Uterus (tissue), 3 donors: ENCODE measurements at regions not wholly inside any gene's neighbourhood (a gene's known extent, or its start where the extent isn't known, plus 50 kb on each side); places are given as distances from the start of the nearest gene placed in this dataset.
A peak's percentile ranks its signal among the peaks of the same experiment; 100 is the strongest.
"Not testable (repeated sequence)": the region's sequence is repeated elsewhere in the genome, so short reads cannot be mapped to it uniquely, and the experiment has no call there.

Source experiments
- DNase-seq, 2 donors: peaks; one replicate each; pipeline ENCODE4 v3.0.0-alpha.2; 2019 to 2020
- H3K27ac ChIP-seq, 2 donors: fragments of 200-600 bp; sonication (generic); 1 replicate in 1 of 2; 2 replicates in 1 of 2; pipeline ENCODE4 v1.5.1; 2016 to 2018
- H3K27me3 ChIP-seq, 2 donors: fragments of 200-600 bp; sonication (generic); one replicate each; pipeline ENCODE4 v1.5.1; 2018 to 2019; ENCODE audit warnings: control low read depth in 1 of 2
- H3K36me3 ChIP-seq, 2 donors: fragments of 200-600 bp; sonication (generic); one replicate each; pipeline ENCODE4 v1.5.1; 2019; ENCODE audit warnings: control low read depth in 1 of 2
- H3K4me1 ChIP-seq, 2 donors: fragments of 200-600 bp; sonication (generic); one replicate each; pipeline ENCODE4 v1.5.1; 2018 to 2019; ENCODE audit warnings: control low read depth in 1 of 2
- H3K4me3 ChIP-seq, 2 donors: fragments of 200-600 bp; sonication (generic); 1 replicate in 1 of 2; 2 replicates in 1 of 2; pipeline ENCODE4 v1.5.1; 2018 to 2019; ENCODE audit warnings: mild to moderate bottlenecking in 1 of 2
- H3K9me3 ChIP-seq, 2 donors: fragments of 200-600 bp; sonication (generic); one replicate each; pipeline ENCODE4 v1.5.1; 2019; ENCODE audit warnings: control low read depth in 1 of 2
- POLR2A ChIP-seq, 2 donors: fragments of 450-650 bp; IDR thresholded peaks; one replicate each; pipeline ENCODE4 v1.6.1; 2016; ENCODE audit warnings: antibody characterized with exemption in 2 of 2, mild to moderate bottlenecking in 1 of 2, moderate library complexity in 1 of 2
- intact Hi-C: fragments of 100-400 bp; cut with DNase I; formaldehyde crosslinking; loops from one replicate; pipeline ENCODE4 v1.15.1; 2023; ENCODE audit warnings: low total_unique reads
- TF ChIP-seq, protein P1 (sequence below), 4 experiments: fragments of 200-600 bp in 2 of 4; fragments of 450-650 bp in 2 of 4; sonication (generic) in 2 of 4; IDR thresholded peaks; one replicate each; pipeline ENCODE4 v1.5.1; 2016 to 2019; ENCODE audit warnings: antibody characterized with exemption in 4 of 4, mild to moderate bottlenecking in 2 of 4, moderate library complexity in 1 of 4
- donor health status: DM: yes; HTN: yes; CAD: no.

GRCh38 chr7:67371429-67372305, 375.0 kb downstream of the TYW1 start:
- Histone ChIP-seq H3K4me1 (no peaks in the 10 kb centered on the region), H3K4me3 (no peak overlapping the region), H3K27me3 (peaks cover 0 to 11% of the 10 kb centered on the region in 2 donors), H3K36me3 (no peaks in the 10 kb centered on the region), H3K9me3 (no peaks in the 10 kb centered on the region), H3K27ac (no peak overlapping the region)
- peak; percentile 27 to 36 for DNase-seq
- TF ChIP-seq, protein P1, sequence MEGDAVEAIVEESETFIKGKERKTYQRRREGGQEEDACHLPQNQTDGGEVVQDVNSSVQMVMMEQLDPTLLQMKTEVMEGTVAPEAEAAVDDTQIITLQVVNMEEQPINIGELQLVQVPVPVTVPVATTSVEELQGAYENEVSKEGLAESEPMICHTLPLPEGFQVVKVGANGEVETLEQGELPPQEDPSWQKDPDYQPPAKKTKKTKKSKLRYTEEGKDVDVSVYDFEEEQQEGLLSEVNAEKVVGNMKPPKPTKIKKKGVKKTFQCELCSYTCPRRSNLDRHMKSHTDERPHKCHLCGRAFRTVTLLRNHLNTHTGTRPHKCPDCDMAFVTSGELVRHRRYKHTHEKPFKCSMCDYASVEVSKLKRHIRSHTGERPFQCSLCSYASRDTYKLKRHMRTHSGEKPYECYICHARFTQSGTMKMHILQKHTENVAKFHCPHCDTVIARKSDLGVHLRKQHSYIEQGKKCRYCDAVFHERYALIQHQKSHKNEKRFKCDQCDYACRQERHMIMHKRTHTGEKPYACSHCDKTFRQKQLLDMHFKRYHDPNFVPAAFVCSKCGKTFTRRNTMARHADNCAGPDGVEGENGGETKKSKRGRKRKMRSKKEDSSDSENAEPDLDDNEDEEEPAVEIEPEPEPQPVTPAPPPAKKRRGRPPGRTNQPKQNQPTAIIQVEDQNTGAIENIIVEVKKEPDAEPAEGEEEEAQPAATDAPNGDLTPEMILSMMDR (IDR thresholded peaks at IDR 0.05): peak; percentile 64 to 76 (median 72)
- no peak for TF ChIP-seq POLR2A (IDR thresholded peaks at IDR 0.05)
- intact Hi-C loops: no loop called here

DNA sequence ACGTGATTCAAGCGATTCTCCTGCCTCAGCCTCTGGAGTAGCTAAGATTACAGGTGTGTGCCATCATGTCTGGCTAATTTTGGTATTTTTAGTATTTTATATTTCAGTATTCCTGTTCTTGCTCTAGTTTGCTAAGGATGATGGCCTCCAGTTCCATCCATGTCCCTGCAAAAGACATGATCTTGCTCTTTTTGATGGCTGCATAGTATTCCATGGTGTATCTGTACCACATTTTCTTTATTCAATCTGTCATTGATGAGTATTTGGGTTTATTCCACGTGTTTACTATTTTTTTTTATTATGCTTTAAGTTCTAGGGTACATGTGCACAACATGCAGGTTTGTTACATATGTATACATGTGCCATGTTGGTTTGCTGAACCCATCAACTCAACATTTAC, 376.8 kb downstream of the TYW1 start:
- H3K4me3 ChIP-seq, intact Hi-C loops, H3K9me3 ChIP-seq: not testable (repeated sequence)

DNA sequence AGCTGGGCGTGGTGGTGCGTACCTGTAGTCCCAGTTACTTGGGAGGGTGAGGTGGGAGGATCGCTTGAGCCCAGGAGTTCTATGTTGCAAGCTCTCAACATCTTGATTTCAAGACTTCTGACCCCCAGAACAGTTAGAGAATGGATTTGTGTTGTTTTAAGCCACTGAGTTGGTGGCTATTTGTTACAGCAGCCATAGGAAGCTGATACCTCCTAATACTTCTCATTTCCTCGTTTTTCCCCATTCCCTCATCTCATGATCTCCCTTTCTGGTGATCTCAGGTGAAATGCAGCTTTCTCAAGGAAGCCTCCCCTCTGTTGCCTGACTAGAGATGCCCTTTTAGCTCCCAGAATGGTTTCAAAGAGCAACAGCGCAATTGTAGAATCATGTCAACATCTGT, 378.8 kb downstream of the TYW1 start:
- DNase-seq: no peak
- no peaks in the 10 kb centered on the region for H3K9me3 ChIP-seq
- no peaks in the 10 kb centered on the region for H3K36me3 ChIP-seq
- intact Hi-C loops: no loop called here
- no peaks in the 10 kb centered on the region for H3K4me1 ChIP-seq
- no peak for TF ChIP-seq POLR2A (IDR thresholded peaks at IDR 0.05)
- TF ChIP-seq, protein P1 (IDR thresholded peaks at IDR 0.05): no peak
- no peak overlapping the region for H3K4me3 ChIP-seq
- H3K27me3 ChIP-seq: peaks cover 0 to 10% of the 10 kb centered on the region in 2 donors
- H3K27ac ChIP-seq: no peak overlapping the region

More for the DNA sequence above, 376.8 kb downstream of the TYW1 start:
- H3K4me1 ChIP-seq, H3K36me3 ChIP-seq, DNase-seq, H3K27ac ChIP-seq: not testable (repeated sequence)
- H3K27me3 ChIP-seq: peaks cover 0 to 11% of the 10 kb centered on the region in 2 donors

- H3K4me3 ChIP-seq: no peak overlapping the region
- no peaks in the 10 kb centered on the region for H3K4me1 ChIP-seq
- intact Hi-C loops: no loop called here
- H3K27ac ChIP-seq: no peak overlapping the region
- no peaks in the 10 kb centered on the region for H3K9me3 ChIP-seq
- no peaks in the 10 kb centered on the region for H3K27me3 ChIP-seq
- no peak for TF ChIP-seq POLR2A (IDR thresholded peaks at IDR 0.05)
- TF ChIP-seq, protein P1 (IDR thresholded peaks at IDR 0.05): peak; percentile 56 to 74 (median 66)
- H3K36me3 ChIP-seq: no peaks in the 10 kb centered on the region
- DNase-seq: peak; percentile 32 to 38
Observed at GRCh38 chr7:67377939-67378862, 381.6 kb downstream of the TYW1 start.

DNA sequence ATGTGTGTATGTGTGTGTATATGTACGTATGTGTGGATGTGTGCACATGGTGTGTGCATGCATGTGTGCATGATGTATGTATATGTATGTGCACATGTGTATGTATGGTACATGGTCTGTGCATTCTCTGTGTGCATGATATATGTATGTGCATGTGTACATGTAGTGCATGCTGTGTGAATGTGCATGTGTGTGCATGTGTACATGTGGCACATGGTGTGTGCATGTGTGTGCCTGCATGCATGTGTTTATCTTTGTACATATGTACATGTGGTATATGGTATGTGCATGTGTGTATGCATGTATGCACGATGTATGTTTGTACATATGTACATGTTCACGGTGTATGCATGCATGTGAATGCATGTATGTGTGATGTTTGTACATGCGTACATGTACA, 383.7 kb downstream of the TYW1 start:
- TF ChIP-seq, protein P1 (IDR thresholded peaks at IDR 0.05): no peak
- no peak for TF ChIP-seq POLR2A (IDR thresholded peaks at IDR 0.05)
- Histone ChIP-seq H3K9me3 (no peaks in the 10 kb centered on the region), H3K27me3 (no peaks in the 10 kb centered on the region), H3K4me3 (no peak overlapping the region), H3K36me3 (no peaks in the 10 kb centered on the region), H3K27ac (no peak overlapping the region), H3K4me1 (no peaks in the 10 kb centered on the region)
- intact Hi-C loops: no loop called here
- no peak for DNase-seq
